ENCODE measurements at regions not wholly inside any gene's neighbourhood (a gene's known extent, or its start where the extent isn't known, plus 50 kb on each side); places are given as distances from the start of the nearest gene placed in this dataset.

GRCh38 chr1:38297842-38298241 is 251.2 kb upstream of the POU3F1 start:
- TF ChIP-seq YY1 (IDR thresholded peaks at IDR 0.05; ENCODE audit: insufficient read depth, insufficient read length) (no peak), SUZ12 (IDR thresholded peaks at IDR 0.05; ENCODE audit: extremely low read depth, insufficient read depth, insufficient read length) (no peak), ZNF274 (IDR thresholded peaks at IDR 0.05; ENCODE audit: low read depth, low read length) (no peak)
